HAP-1 (cell line): ENCODE measurements at regions not wholly inside any gene's neighbourhood (a gene's known extent, or its start where the extent isn't known, plus 50 kb on each side); places are given as distances from the start of the nearest gene placed in this dataset.
"Not testable (repeated sequence)": the region's sequence is repeated elsewhere in the genome, so short reads cannot be mapped to it uniquely, and the experiment has no call there.

Experiments
- DNase-seq, 2 experiments: peaks; one replicate each; pipeline ENCODE4 v3.0.0-alpha.2; 2016 to 2020; ENCODE audit warnings: low spot score in 2 of 2
- H3K27me3 ChIP-seq: fragments of 250-450 bp; sonication (Bioruptor Pico); 2 replicates; pipeline ENCODE4 v1.5.1; 2020; ENCODE audit warnings: low read depth, mild to moderate bottlenecking, moderate library complexity
- H3K36me3 ChIP-seq: fragments of 250-450 bp; sonication (Bioruptor Pico); replicated peaks from 2 replicates; pipeline ENCODE4 v1.5.1; 2020; ENCODE audit warnings: mild to moderate bottlenecking
- H3K4me1 ChIP-seq: fragments of 250-450 bp; sonication (Bioruptor Pico); 2 replicates; pipeline ENCODE4 v1.5.1; 2020; ENCODE audit warnings: mild to moderate bottlenecking
- H3K4me3 ChIP-seq: fragments of 250-450 bp; sonication (Bioruptor Pico); 2 replicates; pipeline ENCODE4 v1.5.1; 2020; ENCODE audit warnings: mild to moderate bottlenecking, moderate library complexity
- H3K9me3 ChIP-seq: fragments of 250-450 bp; sonication (Bioruptor Pico); 2 replicates; pipeline ENCODE4 v1.5.1; 2020; ENCODE audit warnings: mild to moderate bottlenecking, moderate library complexity
- in situ Hi-C: fragments of 300-500 bp; cut with MboI; formaldehyde crosslinking; loops from 3 replicates; pipeline ENCODE4 v1.14.3; 2020; ENCODE audit warnings: low sequenced_read_pairs, inconsistent platforms, mixed read lengths

DNA sequence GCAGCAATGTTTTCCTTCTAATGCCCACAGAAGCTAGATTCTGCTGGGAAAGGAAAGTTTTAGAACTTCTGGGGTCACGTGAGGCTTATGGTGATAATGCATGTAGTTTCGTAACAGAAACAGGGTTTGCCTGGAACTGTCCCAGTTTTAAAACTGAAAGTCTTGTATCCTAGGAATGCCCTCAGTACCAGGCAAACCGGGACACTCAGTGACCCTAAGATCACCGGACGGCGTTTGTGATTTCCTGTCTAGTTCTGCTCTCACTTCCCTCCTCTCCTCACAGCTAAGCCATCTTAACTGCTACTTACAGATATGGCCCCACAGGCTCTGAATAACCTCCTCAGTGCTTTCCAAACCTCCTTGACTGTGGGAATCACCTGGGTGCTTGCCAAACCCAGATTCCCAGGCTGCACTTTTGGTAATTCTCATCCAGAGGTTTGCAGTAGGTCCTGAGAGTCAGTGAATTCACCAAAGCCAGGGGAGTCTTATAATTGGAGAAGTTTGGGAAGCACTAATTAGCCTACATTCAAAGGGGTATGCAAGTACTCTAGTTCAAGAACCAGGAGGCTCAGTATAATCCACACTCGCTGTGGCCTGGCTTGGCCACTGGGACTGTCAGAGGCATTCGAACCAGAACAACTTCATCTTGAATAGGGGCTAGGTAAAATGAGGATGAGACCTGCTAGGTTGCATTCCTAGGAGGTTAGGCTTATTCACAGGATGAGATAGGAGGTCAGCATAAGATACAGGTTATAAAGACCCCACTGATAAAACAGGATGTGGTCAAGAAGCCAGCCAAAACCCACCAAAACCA, 231.6 kb upstream of the MYLIP start:
- H3K9me3 ChIP-seq: peaks cover 2% of the 10 kb centered on the region; the same call in 1 of the 2 replicates
- H3K27me3 ChIP-seq: no peaks in the 10 kb centered on the region
- no peak overlapping the region for H3K4me3 ChIP-seq
- no peaks in the 10 kb centered on the region for H3K36me3 ChIP-seq
- peaks cover 28% of the 10 kb centered on the region for H3K4me1 ChIP-seq
- DNase-seq: no peak
- in situ Hi-C loops: no loop called here

DNA sequence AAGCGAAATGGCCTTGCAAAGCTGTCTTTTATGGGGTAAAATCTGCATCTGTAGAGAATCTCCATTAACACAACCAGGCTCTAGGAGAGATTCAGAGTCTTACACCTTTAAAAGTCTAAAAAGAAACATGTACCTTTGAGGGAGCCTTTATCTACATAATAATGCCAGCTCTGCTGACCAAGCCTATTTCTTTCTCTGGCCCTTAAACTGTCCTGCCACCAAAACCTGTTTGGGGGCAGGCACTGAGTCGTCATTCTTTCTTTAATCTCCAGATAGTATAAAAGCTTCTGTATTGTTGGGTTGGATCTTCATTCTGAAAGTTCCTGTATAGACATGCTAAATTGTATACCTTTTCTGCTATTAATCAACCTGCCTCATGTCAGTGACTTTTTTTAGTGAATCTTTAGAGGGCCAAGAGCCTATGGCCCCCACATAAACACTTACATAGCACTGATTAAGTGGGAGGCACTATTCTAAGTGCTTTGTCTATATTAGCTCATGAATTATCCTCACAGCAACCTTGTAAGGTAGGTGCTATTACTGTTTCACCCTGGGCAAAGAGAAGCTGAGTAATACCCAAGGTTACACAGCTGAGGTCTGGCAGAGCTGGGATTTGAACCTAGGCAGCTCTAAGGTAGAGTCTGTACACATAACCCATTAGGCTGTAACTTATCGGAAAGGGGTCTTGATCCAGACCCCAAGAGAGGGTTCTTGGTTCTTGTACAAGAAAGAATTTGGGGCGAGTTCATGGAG, 232.3 kb upstream of the DTNBP1 start:
- peak; percentile 49 to 72 for DNase-seq
- H3K4me1 ChIP-seq: peaks cover 28% of the 10 kb centered on the region
- peaks cover 2% of the 10 kb centered on the region; the same call in 1 of the 2 replicates for H3K9me3 ChIP-seq
- H3K4me3 ChIP-seq: no peak overlapping the region
- in situ Hi-C loops: no loop called here
- H3K36me3 ChIP-seq: no peaks in the 10 kb centered on the region
- no peaks in the 10 kb centered on the region for H3K27me3 ChIP-seq

DNA sequence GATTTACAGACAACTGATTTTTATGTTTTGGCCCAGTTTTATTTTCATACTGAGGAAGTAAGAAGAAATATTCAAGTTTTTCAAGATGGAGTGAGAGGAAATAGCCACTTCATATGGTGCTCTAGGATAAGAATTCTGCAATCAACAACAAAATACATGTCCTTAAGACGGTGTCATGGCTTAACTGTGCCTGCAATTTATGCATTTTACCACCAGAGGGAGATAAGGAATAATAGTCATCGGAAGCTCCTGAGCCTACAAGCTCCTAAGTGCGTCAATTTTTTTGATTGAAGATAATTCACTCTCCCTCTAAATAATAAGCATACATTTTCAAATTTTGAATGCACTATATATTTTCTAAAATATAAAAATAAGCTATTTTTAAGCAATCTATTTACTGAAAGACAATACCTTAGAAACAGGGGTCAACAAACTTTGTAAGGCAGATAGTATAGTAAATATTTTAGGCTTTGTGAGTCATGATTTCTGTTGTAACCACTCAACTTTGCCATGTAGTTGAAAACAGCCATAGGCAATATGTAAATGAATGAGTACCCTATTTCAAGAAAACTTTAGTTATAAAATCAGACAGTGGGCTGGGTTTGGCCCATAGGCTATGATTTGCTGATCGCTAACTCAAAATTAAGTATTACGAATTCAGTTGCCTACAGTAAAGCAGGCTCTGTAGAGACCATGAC, 230.9 kb upstream of the DTNBP1 start:
- Histone ChIP-seq H3K4me1 (peaks cover 28% of the 10 kb centered on the region), H3K4me3 (no peak overlapping the region), H3K27me3 (no peaks in the 10 kb centered on the region), H3K9me3 (peaks cover 2% of the 10 kb centered on the region; the same call in 1 of the 2 replicates), H3K36me3 (no peaks in the 10 kb centered on the region)
- in situ Hi-C loops: no loop called here
- no peak for DNase-seq

DNA sequence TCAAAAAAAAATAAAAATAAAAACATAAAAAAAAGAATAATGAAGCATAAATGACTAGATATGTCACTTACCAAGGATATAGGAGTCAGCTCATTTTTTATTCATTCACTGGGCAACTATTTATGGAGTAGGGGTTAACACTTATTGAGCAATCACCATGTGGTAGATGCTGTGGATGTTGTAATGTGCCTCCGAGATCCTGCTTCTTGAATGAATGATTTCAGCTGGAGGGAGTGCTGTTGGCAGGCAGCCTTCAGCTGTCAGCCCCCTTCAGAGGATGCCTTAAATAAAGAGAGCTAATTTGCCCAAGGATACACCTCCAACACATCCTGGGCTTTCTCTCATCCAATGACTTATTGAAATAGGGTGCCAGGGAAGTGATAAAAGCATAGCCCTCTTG, 229.5 kb upstream of the DTNBP1 start:
- no peaks in the 10 kb centered on the region for H3K27me3 ChIP-seq
- DNase-seq: no peak
- peaks cover 23% of the 10 kb centered on the region for H3K4me1 ChIP-seq
- in situ Hi-C loops: no loop called here
- H3K9me3 ChIP-seq: peaks cover 2% of the 10 kb centered on the region; the same call in 1 of the 2 replicates
- H3K36me3 ChIP-seq: no peaks in the 10 kb centered on the region
- H3K4me3 ChIP-seq: no peak overlapping the region

DNA sequence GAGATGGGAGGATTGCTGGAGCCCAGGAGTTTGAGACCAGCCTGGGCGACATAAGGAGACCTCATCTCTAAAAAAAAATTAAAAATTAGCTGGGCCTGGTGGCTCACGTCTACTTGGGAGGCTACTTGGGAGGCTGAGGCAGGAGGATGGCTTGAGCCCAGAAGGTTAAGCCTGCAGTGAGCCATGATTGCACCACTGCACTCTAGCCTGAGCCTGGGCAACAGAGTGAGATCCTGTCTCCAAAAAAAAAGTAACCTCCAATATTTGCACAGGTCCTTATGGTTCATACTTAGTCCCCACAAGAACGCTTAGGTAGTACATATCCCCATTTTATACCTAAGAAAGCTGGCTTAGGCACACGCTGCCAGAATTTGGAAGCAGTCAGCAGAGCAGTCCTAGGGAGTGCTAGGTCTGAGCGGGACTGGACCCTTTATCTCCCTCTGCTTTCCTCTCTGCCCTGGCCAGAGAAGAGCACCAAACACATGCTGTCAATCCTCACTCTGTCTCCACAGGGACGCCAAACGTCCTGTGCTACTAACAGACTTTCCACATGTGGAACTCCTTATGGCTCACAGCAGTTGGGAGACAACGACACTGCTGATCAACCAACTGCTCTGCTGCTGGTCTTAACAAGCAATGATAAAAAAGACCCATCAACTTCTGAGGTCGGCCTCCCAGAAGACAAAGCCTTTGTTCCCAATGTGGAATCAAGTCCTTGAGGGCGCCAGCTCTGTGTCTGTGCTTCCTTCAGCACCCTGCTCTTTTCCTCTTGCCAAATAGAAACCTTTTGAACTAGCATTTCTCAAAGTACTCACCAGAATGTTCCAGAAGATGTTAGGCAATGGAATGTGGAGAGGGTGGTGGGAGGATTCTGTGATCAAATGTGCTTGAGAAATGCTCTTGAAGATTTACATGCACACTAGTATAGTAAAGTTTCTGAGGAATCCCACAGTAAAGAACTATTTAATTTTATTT, 226.3 kb upstream of the DTNBP1 start:
- in situ Hi-C loops: no loop called here
- no peaks in the 10 kb centered on the region for H3K36me3 ChIP-seq
- DNase-seq: no peak
- no peaks in the 10 kb centered on the region for H3K27me3 ChIP-seq
- no peak overlapping the region for H3K4me3 ChIP-seq
- peaks cover 2% of the 10 kb centered on the region; the same call in 1 of the 2 replicates for H3K9me3 ChIP-seq
- no peaks in the 10 kb centered on the region for H3K4me1 ChIP-seq

DNA sequence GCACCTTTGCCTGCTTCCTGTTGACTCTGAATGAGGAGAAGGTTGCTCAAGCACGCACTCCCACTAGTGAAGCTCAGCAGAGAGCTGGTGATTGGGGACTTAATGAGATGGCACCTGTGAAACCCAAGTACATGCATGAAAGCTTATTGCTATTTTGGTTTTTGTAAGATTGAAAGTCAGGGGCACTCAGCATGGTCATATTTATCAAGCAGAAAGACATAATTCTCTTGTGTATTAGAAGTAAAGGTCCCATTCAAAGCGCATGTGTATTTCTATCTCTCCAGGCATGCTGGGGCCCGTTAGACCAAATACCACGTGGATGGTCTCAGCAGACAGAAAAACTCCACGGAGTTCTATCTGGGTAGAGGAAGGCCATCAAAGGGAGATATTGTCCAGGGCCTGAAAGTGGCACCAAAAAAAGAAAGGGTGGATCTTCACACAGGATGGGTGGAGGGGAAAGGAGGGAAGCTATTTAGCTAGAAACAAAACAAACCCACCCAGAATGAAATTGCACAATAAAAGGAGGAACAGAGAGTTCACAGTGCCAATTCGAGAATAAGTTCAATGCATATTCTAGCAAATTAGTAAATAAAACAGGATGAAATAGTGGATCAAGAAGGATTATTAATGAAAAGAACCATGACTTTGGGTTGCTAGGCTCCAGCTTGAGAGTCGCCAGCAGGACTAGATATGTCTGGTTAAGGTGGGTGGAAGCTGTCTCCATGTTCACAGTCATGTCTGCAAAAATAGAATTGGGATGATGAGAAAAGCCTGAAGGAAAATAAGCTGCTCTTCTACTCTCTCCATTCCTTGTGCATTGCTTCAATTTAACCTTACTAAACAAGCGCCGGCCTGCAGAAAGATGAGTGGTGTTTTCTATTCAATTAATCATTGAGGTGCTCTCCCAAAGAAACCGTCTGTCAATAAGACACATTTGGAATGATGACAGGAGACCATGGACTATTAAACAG, 224.9 kb upstream of the DTNBP1 start:
- Histone ChIP-seq H3K4me1 (no peaks in the 10 kb centered on the region), H3K36me3 (no peaks in the 10 kb centered on the region), H3K27me3 (no peaks in the 10 kb centered on the region), H3K9me3 (no peaks in the 10 kb centered on the region), H3K4me3 (no peak overlapping the region)
- no peak for DNase-seq
- in situ Hi-C loops: no loop called here

DNA sequence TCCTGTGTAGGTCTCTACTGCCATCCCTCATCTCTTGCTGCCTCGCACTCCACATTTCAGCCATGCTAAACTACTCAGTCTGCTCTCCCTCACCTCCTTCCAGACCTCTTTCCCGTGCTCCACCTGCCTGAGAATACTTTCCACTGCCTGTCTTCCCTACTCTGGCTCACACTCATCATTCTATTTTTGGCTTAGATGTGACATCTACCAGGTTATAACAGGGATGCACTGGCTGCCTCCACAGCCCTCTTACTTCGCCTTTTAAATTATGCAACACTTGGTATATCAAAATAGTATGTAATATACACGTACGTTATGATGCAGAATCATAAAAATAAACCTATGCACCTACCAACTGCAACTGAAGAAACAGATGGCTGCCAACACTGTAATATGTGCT, 222.8 kb upstream of the DTNBP1 start:
- Histone ChIP-seq H3K36me3 (no peaks in the 10 kb centered on the region), H3K9me3 (no peaks in the 10 kb centered on the region), H3K27me3 (no peaks in the 10 kb centered on the region), H3K4me1 (no peaks in the 10 kb centered on the region), H3K4me3 (no peak overlapping the region)
- DNase-seq: no peak
- in situ Hi-C loops: no loop called here

DNA sequence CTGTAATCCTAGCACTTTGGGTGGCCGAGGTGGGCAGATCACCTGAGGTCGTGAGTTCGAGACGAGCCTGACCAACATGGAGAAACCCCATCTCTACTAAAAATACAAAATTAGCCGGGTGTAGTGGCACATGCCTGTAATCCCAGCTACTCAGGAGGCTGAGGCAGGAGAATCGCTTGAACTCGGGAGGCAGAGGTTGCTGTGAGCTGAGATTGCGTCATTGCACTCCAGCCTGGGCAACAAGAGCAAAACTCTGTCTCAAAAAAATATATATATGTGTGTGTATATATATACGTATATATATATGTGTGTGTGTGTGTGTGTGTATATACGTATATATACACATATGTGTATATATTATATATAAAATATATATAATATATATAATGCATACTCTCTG, 220.8 kb upstream of the DTNBP1 start:
- in situ Hi-C loops, H3K9me3 ChIP-seq, H3K27me3 ChIP-seq, DNase-seq, H3K36me3 ChIP-seq, H3K4me1 ChIP-seq, H3K4me3 ChIP-seq: not testable (repeated sequence)

DNA sequence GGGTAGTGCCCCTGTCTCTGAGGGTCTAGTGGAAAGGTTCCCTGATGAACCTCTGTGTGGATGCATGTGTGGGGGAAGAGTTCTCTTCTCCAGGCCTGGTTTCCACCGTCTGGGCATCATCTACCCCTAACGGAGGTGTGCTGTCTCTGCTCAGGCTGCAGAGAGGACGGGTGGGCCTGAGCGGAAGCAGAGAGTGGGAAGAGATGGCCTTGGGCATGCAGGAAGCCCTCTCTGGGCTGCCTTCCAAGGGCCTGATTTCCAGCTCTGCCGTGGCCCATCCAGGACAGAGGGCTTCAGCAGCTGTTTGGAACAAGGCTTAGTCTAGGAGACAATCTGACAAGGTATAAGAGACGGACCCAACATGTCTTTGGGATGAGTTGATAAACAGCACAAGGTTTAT, 220.1 kb upstream of the DTNBP1 start:
- no peaks in the 10 kb centered on the region for H3K36me3 ChIP-seq
- no peaks in the 10 kb centered on the region for H3K4me1 ChIP-seq
- H3K4me3 ChIP-seq: no peak overlapping the region
- no peaks in the 10 kb centered on the region for H3K27me3 ChIP-seq
- DNase-seq: no peak
- in situ Hi-C loops: no loop called here
- H3K9me3 ChIP-seq: no peaks in the 10 kb centered on the region

DNA sequence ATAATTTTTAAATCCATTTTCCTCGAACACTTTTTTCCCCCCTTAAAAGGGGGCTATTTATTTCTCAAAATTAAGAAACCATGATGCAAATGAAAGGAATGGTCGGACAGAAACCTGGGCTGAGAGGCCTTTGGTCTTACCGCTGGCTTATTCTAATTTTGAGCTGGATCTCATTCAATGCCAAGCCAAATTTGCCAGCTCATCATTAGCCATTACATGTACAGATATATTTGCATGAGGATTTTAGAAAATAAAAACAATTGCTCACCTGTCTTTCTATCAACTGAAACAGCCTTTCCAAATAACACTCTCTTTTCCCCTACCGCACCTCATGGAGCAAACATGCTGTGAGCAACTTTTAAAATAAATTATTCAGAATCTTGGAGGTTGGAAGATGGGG, 219.5 kb upstream of the DTNBP1 start:
- Histone ChIP-seq H3K36me3 (no peaks in the 10 kb centered on the region), H3K4me3 (no peak overlapping the region), H3K9me3 (no peaks in the 10 kb centered on the region), H3K4me1 (no peaks in the 10 kb centered on the region), H3K27me3 (no peaks in the 10 kb centered on the region)
- in situ Hi-C loops: no loop called here
- DNase-seq: no peak

DNA sequence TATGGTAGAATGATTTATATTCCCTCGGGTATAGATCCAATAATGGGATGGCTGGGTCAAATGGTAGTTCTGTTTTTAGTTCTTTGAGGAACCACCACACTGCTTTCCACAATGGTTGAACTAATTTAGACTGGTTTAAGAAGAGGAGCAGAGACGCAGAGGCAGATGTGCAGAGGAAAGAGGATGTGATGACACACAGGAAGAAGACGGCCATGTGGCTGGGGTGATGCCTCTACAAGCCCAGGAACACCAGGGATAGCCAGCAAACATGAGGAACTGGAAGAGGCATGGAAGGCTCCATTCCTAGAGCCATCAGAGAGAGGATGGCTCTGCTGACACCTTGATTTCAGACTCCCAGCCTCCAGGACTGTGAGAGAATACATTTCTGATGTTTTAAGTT, 218.3 kb upstream of the DTNBP1 start:
- H3K9me3 ChIP-seq: no peaks in the 10 kb centered on the region
- no peaks in the 10 kb centered on the region for H3K4me1 ChIP-seq
- H3K4me3 ChIP-seq: no peak overlapping the region
- H3K36me3 ChIP-seq: no peaks in the 10 kb centered on the region
- H3K27me3 ChIP-seq: no peaks in the 10 kb centered on the region
- DNase-seq: no peak
- in situ Hi-C loops: no loop called here

DNA sequence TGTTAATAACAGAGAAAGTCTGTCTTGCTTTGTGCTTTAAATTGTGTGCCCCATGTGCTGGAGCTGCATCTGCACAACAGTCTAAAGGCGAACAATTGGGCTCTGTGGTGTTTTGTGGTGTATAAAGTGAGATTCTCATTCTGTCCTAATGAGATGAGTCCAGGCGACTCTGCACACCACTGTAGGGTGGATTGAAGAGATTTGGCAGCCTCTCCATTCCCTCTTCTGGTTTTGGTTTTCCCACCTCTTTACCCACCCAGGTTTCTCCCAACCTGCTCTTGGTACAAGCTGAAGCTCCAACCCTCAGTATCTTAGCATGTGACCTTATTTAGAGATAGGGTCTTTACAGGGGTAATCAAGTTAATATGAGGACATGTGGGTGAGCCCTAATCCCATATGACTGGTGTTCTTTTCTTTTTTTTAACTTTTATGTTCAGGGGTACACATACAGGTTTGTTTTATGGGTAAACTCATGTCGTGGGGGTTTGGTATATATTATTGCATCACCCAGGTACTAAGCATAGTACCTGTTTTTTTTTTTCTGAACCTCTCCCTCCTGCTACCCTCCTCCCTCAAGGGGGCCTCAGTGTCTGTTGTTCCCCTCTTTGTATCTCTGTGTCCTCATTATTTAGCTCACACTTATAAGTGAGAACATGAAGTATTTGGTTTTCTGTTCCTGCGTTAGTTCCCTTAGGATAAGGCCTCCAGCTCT, 217.6 kb upstream of the DTNBP1 start:
- no peak for DNase-seq
- Histone ChIP-seq H3K9me3 (no peaks in the 10 kb centered on the region), H3K4me3 (no peak overlapping the region), H3K27me3 (no peaks in the 10 kb centered on the region), H3K4me1 (no peaks in the 10 kb centered on the region), H3K36me3 (no peaks in the 10 kb centered on the region)
- in situ Hi-C loops: no loop called here
